ENCODE measurements at regions not wholly inside any gene's neighbourhood (a gene's known extent, or its start where the extent isn't known, plus 50 kb on each side); places are given as distances from the start of the nearest gene placed in this dataset.

- TF ChIP-seq CTCF (IDR thresholded peaks at IDR 0.05; ENCODE audit: low read depth, low read length) = no peak
- no peaks in the 10 kb centered on the region for H3K27me3 ChIP-seq (ENCODE audit: insufficient read depth, low read depth, severe bottlenecking)
- H3K4me3 ChIP-seq (ENCODE audit: low read depth, low read length) = no peak overlapping the region
- H3K36me3 ChIP-seq = no peaks in the 10 kb centered on the region
- peaks cover 2% of the 10 kb centered on the region for H3K9me3 ChIP-seq (ENCODE audit: severe bottlenecking)
- no peak overlapping the region for H3K27ac ChIP-seq
- DNase-seq = no peak
Observed at GRCh38 chr16:59991171-59991570, 1257.1 kb upstream of the GOT2 start.

- Histone ChIP-seq H3K9me3 (ENCODE audit: severe bottlenecking) (peaks cover 2% of the 10 kb centered on the region), H3K27me3 (ENCODE audit: insufficient read depth, low read depth, severe bottlenecking) (no peaks in the 10 kb centered on the region), H3K36me3 (no peaks in the 10 kb centered on the region), H3K4me3 (ENCODE audit: low read depth, low read length) (no peak overlapping the region), H3K27ac (no peak overlapping the region)
- no peak for DNase-seq
- no peak for TF ChIP-seq CTCF (IDR thresholded peaks at IDR 0.05; ENCODE audit: low read depth, low read length)
Observed at GRCh38 chr16:59988591-59988990, 1254.5 kb upstream of the GOT2 start.

GRCh38 chr16:59975953-59976352 lies 1241.8 kb upstream of the GOT2 start:
- Histone ChIP-seq H3K27ac (no peak overlapping the region), H3K36me3 (no peaks in the 10 kb centered on the region), H3K9me3 (ENCODE audit: severe bottlenecking) (no peaks in the 10 kb centered on the region), H3K4me3 (ENCODE audit: low read depth, low read length) (no peak overlapping the region), H3K27me3 (ENCODE audit: insufficient read depth, low read depth, severe bottlenecking) (no peaks in the 10 kb centered on the region)
- no peak for TF ChIP-seq CTCF (IDR thresholded peaks at IDR 0.05; ENCODE audit: low read depth, low read length)
- DNase-seq = no peak

- Histone ChIP-seq H3K36me3 (no peaks in the 10 kb centered on the region), H3K27ac (no peak overlapping the region), H3K4me3 (ENCODE audit: low read depth, low read length) (no peak overlapping the region), H3K9me3 (ENCODE audit: severe bottlenecking) (no peaks in the 10 kb centered on the region), H3K27me3 (ENCODE audit: insufficient read depth, low read depth, severe bottlenecking) (no peaks in the 10 kb centered on the region)
- no peak for DNase-seq
- TF ChIP-seq CTCF (IDR thresholded peaks at IDR 0.05; ENCODE audit: low read depth, low read length) = no peak
Observed at GRCh38 chr16:59973966-59974365, 1239.8 kb upstream of the GOT2 start.

GRCh38 chr16:59971264-59971663 lies 1237.1 kb upstream of the GOT2 start:
- DNase-seq = no peak
- Histone ChIP-seq H3K4me3 (ENCODE audit: low read depth, low read length) (no peak overlapping the region), H3K9me3 (ENCODE audit: severe bottlenecking) (no peaks in the 10 kb centered on the region), H3K27ac (no peak overlapping the region), H3K36me3 (no peaks in the 10 kb centered on the region), H3K27me3 (ENCODE audit: insufficient read depth, low read depth, severe bottlenecking) (no peaks in the 10 kb centered on the region)
- no peak for TF ChIP-seq CTCF (IDR thresholded peaks at IDR 0.05; ENCODE audit: low read depth, low read length)

GRCh38 chr16:59964232-59964924 lies 1230.3 kb upstream of the GOT2 start:
- Histone ChIP-seq H3K4me3 (ENCODE audit: low read depth, low read length) (no peak overlapping the region), H3K36me3 (no peaks in the 10 kb centered on the region), H3K27ac (no peak overlapping the region), H3K9me3 (ENCODE audit: severe bottlenecking) (no peaks in the 10 kb centered on the region), H3K27me3 (ENCODE audit: insufficient read depth, low read depth, severe bottlenecking) (no peaks in the 10 kb centered on the region)
- TF ChIP-seq CTCF (IDR thresholded peaks at IDR 0.05; ENCODE audit: low read depth, low read length) = no peak
- DNase-seq = no peak

Data from WERI-Rb-1 (cell line).